ENCODE measurements at regions not wholly inside any gene's neighbourhood (a gene's known extent, or its start where the extent isn't known, plus 50 kb on each side); places are given as distances from the start of the nearest gene placed in this dataset.

- TF ChIP-seq JUNB (CRISPR knock-in tag; IDR thresholded peaks at IDR 0.05; ENCODE audit: borderline replicate concordance) (no peak), ZBTB3 (CRISPR knock-in tag; IDR thresholded peaks at IDR 0.05; ENCODE audit: borderline replicate concordance, low read depth) (no peak), TCF12 (IDR thresholded peaks at IDR 0.05) (no peak), TCF12 (CRISPR knock-in tag; IDR thresholded peaks at IDR 0.05) (no peak), ZNF44 (CRISPR knock-in tag; IDR thresholded peaks at IDR 0.05) (no peak), CTCF (CRISPR knock-in tag; IDR thresholded peaks at IDR 0.05) (no peak), USF2 (IDR thresholded peaks at IDR 0.05; ENCODE audit: low read depth, low read length) (no peak), USF2 (CRISPR knock-in tag; IDR thresholded peaks at IDR 0.05; ENCODE audit: borderline replicate concordance) (no peak), ZNF280B (CRISPR knock-in tag; IDR thresholded peaks at IDR 0.05; ENCODE audit: borderline replicate concordance) (no peak), PRDM15 (CRISPR knock-in tag; IDR thresholded peaks at IDR 0.05) (no peak), ZNF580 (CRISPR knock-in tag; IDR thresholded peaks at IDR 0.05; ENCODE audit: borderline replicate concordance, low read depth) (no peak), IRX3 (CRISPR knock-in tag; IDR thresholded peaks at IDR 0.05; ENCODE audit: borderline replicate concordance, low read depth) (no peak), EP300 (IDR thresholded peaks at IDR 0.05; ENCODE audit: low read depth in 2 of 2, low read length in 2 of 2) (no peak), EP300 (CRISPR knock-in tag; IDR thresholded peaks at IDR 0.05; ENCODE audit: borderline replicate concordance) (no peak), RNF2 (conservative IDR thresholded peaks at IDR 0.05; ENCODE audit: low read depth) (no peak)
These were observed 105.1 kb upstream of the B3GAT1 start for GRCh38 chr11:134517115-134517514.
